ENCODE measurements at regions not wholly inside any gene's neighbourhood (a gene's known extent, or its start where the extent isn't known, plus 50 kb on each side); places are given as distances from the start of the nearest gene placed in this dataset.

DNA sequence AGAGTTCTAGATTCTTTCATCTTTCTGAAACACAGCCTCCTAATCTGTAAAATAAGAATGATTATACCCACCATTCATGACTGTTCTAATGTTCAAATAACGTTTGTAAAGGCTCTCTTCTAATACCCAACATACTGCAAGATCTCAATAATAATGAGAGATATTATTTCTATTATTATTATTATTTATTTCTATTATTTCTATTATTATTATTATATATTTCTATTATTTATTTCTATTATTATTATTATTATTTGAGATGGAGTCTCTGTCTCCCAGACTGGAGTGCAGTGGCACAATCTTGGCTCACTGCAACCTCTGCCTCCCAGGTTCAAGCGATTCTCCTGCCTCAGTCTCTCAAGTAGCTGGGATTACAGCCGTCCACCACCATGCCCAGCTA lies 395.5 kb downstream of the EFNB2 start:
- TF ChIP-seq, protein P1, sequence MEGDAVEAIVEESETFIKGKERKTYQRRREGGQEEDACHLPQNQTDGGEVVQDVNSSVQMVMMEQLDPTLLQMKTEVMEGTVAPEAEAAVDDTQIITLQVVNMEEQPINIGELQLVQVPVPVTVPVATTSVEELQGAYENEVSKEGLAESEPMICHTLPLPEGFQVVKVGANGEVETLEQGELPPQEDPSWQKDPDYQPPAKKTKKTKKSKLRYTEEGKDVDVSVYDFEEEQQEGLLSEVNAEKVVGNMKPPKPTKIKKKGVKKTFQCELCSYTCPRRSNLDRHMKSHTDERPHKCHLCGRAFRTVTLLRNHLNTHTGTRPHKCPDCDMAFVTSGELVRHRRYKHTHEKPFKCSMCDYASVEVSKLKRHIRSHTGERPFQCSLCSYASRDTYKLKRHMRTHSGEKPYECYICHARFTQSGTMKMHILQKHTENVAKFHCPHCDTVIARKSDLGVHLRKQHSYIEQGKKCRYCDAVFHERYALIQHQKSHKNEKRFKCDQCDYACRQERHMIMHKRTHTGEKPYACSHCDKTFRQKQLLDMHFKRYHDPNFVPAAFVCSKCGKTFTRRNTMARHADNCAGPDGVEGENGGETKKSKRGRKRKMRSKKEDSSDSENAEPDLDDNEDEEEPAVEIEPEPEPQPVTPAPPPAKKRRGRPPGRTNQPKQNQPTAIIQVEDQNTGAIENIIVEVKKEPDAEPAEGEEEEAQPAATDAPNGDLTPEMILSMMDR (IDR thresholded peaks at IDR 0.05): no peak
- TF ChIP-seq POLR2A (IDR thresholded peaks at IDR 0.05): no peak

All from lower leg skin (tissue), 3 donors.